Lower leg skin (tissue), 3 donors: ENCODE measurements at regions not wholly inside any gene's neighbourhood (a gene's known extent, or its start where the extent isn't known, plus 50 kb on each side); places are given as distances from the start of the nearest gene placed in this dataset.

Experiments
- POLR2A ChIP-seq, 2 donors: fragments of 450-650 bp; IDR thresholded peaks; one replicate each; pipeline ENCODE4 v1.6.1; 2016 to 2017; ENCODE audit warnings: antibody characterized with exemption in 2 of 2, mild to moderate bottlenecking in 1 of 2, moderate library complexity in 1 of 2
- TF ChIP-seq, protein P1 (sequence below), 3 donors: fragments of 450-650 bp; IDR thresholded peaks; one replicate each; pipeline ENCODE4 v1.5.1; 2016; ENCODE audit warnings: antibody characterized with exemption in 3 of 3, mild to moderate bottlenecking in 3 of 3, moderate library complexity in 2 of 3

DNA sequence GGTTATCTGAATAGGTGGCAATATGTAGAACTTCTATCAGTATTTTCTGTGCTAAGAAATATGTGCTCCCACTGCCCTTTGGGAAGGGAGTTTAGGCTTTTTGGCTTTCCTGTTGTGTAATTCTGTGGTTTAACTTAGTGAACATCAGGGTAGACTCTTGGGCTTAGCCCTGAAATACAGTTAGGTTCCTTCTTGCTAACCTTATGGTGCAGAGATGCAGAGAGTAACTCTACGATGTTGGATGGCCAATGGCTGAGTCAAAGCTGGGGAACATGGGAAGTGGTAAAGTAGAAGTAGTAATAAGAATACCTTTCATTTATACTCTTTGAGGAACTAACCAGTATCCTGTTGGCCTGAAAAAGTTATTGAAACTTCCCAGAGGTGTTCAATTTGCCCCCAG, 80.8 kb upstream of the IL12A start:
- TF ChIP-seq, protein P1, sequence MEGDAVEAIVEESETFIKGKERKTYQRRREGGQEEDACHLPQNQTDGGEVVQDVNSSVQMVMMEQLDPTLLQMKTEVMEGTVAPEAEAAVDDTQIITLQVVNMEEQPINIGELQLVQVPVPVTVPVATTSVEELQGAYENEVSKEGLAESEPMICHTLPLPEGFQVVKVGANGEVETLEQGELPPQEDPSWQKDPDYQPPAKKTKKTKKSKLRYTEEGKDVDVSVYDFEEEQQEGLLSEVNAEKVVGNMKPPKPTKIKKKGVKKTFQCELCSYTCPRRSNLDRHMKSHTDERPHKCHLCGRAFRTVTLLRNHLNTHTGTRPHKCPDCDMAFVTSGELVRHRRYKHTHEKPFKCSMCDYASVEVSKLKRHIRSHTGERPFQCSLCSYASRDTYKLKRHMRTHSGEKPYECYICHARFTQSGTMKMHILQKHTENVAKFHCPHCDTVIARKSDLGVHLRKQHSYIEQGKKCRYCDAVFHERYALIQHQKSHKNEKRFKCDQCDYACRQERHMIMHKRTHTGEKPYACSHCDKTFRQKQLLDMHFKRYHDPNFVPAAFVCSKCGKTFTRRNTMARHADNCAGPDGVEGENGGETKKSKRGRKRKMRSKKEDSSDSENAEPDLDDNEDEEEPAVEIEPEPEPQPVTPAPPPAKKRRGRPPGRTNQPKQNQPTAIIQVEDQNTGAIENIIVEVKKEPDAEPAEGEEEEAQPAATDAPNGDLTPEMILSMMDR (IDR thresholded peaks at IDR 0.05), result no peak
- no peak for TF ChIP-seq POLR2A (IDR thresholded peaks at IDR 0.05)
